Parathyroid adenoma (tissue), 2 donors: ENCODE measurements at regions not wholly inside any gene's neighbourhood (a gene's known extent, or its start where the extent isn't known, plus 50 kb on each side); places are given as distances from the start of the nearest gene placed in this dataset.

Experiments used
- H2AFZ ChIP-seq: fragments of 300-600 bp; sonication (generic); one replicate; pipeline ENCODE4 v1.7.0; 2017; ENCODE audit warnings: antibody characterized with exemption, mild to moderate bottlenecking
- H3K27ac ChIP-seq: fragments of 300-600 bp; sonication (generic); one replicate; pipeline ENCODE4 v1.7.0; 2017
- H3K27me3 ChIP-seq: fragments of 300-600 bp; sonication (generic); one replicate; pipeline ENCODE4 v1.7.0; 2017; ENCODE audit warnings: low read length; ENCODE audit not compliant: control insufficient read depth, insufficient read depth
- H3K36me3 ChIP-seq: fragments of 300-600 bp; sonication (generic); one replicate; pipeline ENCODE4 v1.7.0; 2017; ENCODE audit warnings: low read length; ENCODE audit not compliant: control insufficient read depth, insufficient read depth
- H3K4me1 ChIP-seq: fragments of 300-600 bp; sonication (generic); one replicate; pipeline ENCODE4 v1.7.0; 2017; ENCODE audit warnings: control low read depth
- H3K4me2 ChIP-seq: fragments of 300-600 bp; sonication (generic); one replicate; pipeline ENCODE4 v1.7.0; 2017; ENCODE audit warnings: low read length
- H3K4me3 ChIP-seq: fragments of 300-600 bp; sonication (generic); one replicate; pipeline ENCODE4 v1.7.0; 2017; ENCODE audit warnings: low read depth, low read length
- H3K79me2 ChIP-seq: fragments of 300-600 bp; sonication (generic); one replicate; pipeline ENCODE4 v1.7.0; 2017; ENCODE audit warnings: control low read depth
- H3K9ac ChIP-seq: fragments of 300-600 bp; sonication (generic); one replicate; pipeline ENCODE4 v1.7.0; 2017; ENCODE audit warnings: mild to moderate bottlenecking
- H3K9me3 ChIP-seq: fragments of 300-600 bp; sonication (generic); one replicate; pipeline ENCODE4 v1.7.0; 2017; ENCODE audit warnings: low read length; ENCODE audit not compliant: control insufficient read depth
- CTCF ChIP-seq: fragments of 300-600 bp; sonication (generic); IDR thresholded peaks from one replicate; pipeline ENCODE4 v1.7.0; 2017; ENCODE audit warnings: antibody characterized with exemption, mild to moderate bottlenecking
- donor health status: primary hyperparathyroidism.

- H2AFZ ChIP-seq = no peak overlapping the region
- H3K27me3 ChIP-seq = no peaks in the 10 kb centered on the region
- no peaks in the 10 kb centered on the region for H3K4me1 ChIP-seq
- H3K27ac ChIP-seq = no peak overlapping the region
- H3K4me2 ChIP-seq = no peak overlapping the region
- no peak for TF ChIP-seq CTCF
- no peaks in the 10 kb centered on the region for H3K36me3 ChIP-seq
- no peaks in the 10 kb centered on the region for H3K9me3 ChIP-seq
- H3K79me2 ChIP-seq = no peaks in the 10 kb centered on the region
- no peak overlapping the region for H3K9ac ChIP-seq
- no peak overlapping the region for H3K4me3 ChIP-seq
Observed at GRCh38 chr11:115843111-115843510, 338.9 kb upstream of the CADM1 start.

GRCh38 chr11:115820026-115820425 lies 315.8 kb upstream of the CADM1 start:
- H3K27me3 ChIP-seq = no peaks in the 10 kb centered on the region
- H3K4me2 ChIP-seq = no peak overlapping the region
- no peak overlapping the region for H3K4me3 ChIP-seq
- no peak overlapping the region for H2AFZ ChIP-seq
- H3K36me3 ChIP-seq = no peaks in the 10 kb centered on the region
- H3K27ac ChIP-seq = no peak overlapping the region
- no peak for TF ChIP-seq CTCF
- H3K9ac ChIP-seq = no peak overlapping the region
- no peaks in the 10 kb centered on the region for H3K4me1 ChIP-seq
- no peaks in the 10 kb centered on the region for H3K9me3 ChIP-seq
- H3K79me2 ChIP-seq = no peaks in the 10 kb centered on the region

GRCh38 chr11:115819014-115819413 lies 314.8 kb upstream of the CADM1 start:
- H3K79me2 ChIP-seq = no peaks in the 10 kb centered on the region
- no peak overlapping the region for H3K9ac ChIP-seq
- no peak overlapping the region for H2AFZ ChIP-seq
- H3K27me3 ChIP-seq = no peaks in the 10 kb centered on the region
- no peaks in the 10 kb centered on the region for H3K36me3 ChIP-seq
- no peak overlapping the region for H3K27ac ChIP-seq
- H3K9me3 ChIP-seq = no peaks in the 10 kb centered on the region
- H3K4me2 ChIP-seq = no peak overlapping the region
- H3K4me1 ChIP-seq = no peaks in the 10 kb centered on the region
- no peak overlapping the region for H3K4me3 ChIP-seq
- TF ChIP-seq CTCF = no peak

- no peaks in the 10 kb centered on the region for H3K4me1 ChIP-seq
- H3K4me3 ChIP-seq = no peak overlapping the region
- H3K9me3 ChIP-seq = no peaks in the 10 kb centered on the region
- H3K36me3 ChIP-seq = no peaks in the 10 kb centered on the region
- TF ChIP-seq CTCF = no peak
- H2AFZ ChIP-seq = no peak overlapping the region
- no peaks in the 10 kb centered on the region for H3K27me3 ChIP-seq
- no peaks in the 10 kb centered on the region for H3K79me2 ChIP-seq
- no peak overlapping the region for H3K4me2 ChIP-seq
- H3K27ac ChIP-seq = no peak overlapping the region
- H3K9ac ChIP-seq = no peak overlapping the region
Observed at GRCh38 chr11:115817844-115818468, 313.7 kb upstream of the CADM1 start.

- Histone ChIP-seq H3K4me3 (no peak overlapping the region), H3K27ac (no peak overlapping the region), H2AFZ (no peak overlapping the region), H3K9me3 (no peaks in the 10 kb centered on the region), H3K4me1 (no peaks in the 10 kb centered on the region), H3K4me2 (no peak overlapping the region), H3K36me3 (no peaks in the 10 kb centered on the region), H3K27me3 (no peaks in the 10 kb centered on the region), H3K9ac (no peak overlapping the region), H3K79me2 (no peaks in the 10 kb centered on the region)
- TF ChIP-seq CTCF = no peak
Observed at GRCh38 chr11:115808351-115808940, 304.2 kb upstream of the CADM1 start.
